ENCODE measurements at regions not wholly inside any gene's neighbourhood (a gene's known extent, or its start where the extent isn't known, plus 50 kb on each side); places are given as distances from the start of the nearest gene placed in this dataset.

- DNase-seq (ENCODE audit: low read depth in 2 of 2) = no peak
Observed at GRCh38 chr14:98606041-98606640, 665.9 kb downstream of the BCL11B start.

GRCh38 chr14:98606816-98607215, 665.2 kb downstream of the BCL11B start:
- DNase-seq (ENCODE audit: low read depth in 2 of 2) = no peak

- no peak for DNase-seq (ENCODE audit: low read depth in 2 of 2)
Observed at GRCh38 chr14:98607341-98607910, 664.6 kb downstream of the BCL11B start.

GRCh38 chr14:98608071-98609060, 663.6 kb downstream of the BCL11B start:
- no peak for DNase-seq (ENCODE audit: low read depth in 2 of 2)

GRCh38 chr14:98612434-98613200, 659.4 kb downstream of the BCL11B start:
- DNase-seq (ENCODE audit: low read depth in 2 of 2) = no peak

DNA sequence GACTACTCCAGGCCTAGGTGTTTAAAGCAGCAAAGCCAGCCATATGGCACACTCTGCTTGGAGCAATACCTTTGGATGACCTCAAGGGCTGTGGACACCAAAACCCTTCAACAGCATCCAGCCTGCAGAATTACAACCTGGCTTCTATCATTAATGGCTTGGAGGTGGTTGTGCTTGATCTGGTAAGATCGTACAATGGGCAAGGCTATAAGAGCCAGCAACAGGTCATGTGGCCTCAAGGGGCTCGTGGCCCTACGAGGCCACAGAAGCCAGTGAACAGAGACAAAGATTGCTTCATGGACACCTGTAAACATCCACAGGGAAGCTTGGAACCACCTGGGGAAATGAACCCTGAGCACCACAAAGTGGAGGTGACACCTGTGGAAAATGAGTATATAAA, 657.3 kb downstream of the BCL11B start:
- DNase-seq (ENCODE audit: low read depth in 2 of 2) = no peak

DNA sequence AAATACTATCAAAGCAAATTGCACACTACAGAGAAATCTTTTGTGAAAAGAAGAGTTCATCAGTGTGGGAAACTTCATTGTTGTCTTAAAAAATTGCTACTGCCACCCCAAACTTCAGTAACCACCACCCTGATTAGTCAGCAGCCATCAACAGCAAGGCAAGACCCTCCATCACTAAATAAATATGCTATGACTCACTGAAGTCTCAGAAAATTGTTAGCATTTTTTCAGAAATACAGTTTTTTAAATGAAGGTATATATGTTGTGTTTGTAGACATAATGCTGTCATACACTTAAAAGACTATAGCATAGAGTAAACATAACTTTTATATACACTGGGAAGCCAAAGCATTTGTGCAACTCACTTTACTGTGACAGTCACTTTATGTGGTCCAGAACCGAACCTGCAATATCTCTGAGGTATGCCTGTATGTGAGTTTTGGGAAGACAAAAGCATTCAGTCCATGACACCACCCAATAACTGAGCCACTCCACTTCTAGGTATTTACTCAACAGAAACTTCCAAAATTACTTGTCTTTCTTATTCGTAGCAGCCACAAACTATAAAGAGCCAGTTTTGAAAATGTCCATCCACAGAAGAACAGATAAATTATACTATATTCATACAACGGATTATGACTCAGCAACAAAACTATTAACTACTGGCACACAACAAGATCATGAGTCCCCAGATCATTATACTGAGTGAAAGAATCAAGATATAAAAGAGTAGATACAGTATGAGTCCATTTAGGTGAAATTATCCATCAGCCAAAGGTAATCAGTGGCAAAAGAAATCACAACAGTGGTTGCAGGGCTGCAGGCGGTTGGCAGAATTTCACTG, 649.6 kb downstream of the BCL11B start:
- DNase-seq (ENCODE audit: low read depth in 2 of 2) = no peak

- DNase-seq (ENCODE audit: low read depth in 2 of 2) = no peak
Observed at GRCh38 chr14:98623788-98624415, 648.1 kb downstream of the BCL11B start.

- DNase-seq (ENCODE audit: low read depth in 2 of 2) = no peak
Observed at GRCh38 chr14:98633380-98633779, 638.6 kb downstream of the BCL11B start.

DNA sequence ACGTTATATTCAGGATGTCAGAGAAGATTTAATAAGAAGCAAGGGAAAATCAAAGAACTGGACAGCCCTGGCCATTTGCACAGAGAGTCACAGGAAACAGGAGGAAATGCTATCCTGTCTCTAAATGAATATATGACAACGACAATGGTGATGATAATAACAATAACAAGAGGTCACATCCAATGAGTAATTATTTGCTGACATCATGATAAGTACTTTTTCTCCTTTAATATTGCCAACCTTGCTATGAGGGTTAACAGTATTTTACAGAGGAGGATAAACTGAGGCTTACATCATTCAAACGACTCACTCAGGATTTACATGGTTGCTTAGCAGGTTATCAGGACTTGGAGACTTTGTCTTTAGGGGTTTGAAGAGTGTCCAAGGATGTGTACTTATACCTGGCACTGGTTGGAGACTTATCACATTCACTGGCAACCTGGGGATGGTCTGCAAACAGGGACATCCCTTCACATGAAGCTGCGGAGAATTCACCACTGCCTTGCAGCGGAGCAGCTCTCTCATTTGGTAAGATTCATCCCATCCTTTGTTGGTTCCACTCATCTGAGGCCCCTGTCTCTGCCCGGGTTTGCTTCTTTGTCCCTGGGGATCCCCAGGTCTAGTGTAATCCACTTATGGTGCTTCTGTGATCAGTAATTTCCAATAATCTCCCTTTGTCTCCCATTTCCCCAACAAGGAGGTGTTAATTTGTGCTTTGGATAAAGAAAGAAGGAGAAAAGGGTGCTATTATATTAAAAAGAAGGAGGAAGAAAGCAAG, 637.8 kb downstream of the BCL11B start:
- DNase-seq (ENCODE audit: low read depth in 2 of 2) = no peak

DNA sequence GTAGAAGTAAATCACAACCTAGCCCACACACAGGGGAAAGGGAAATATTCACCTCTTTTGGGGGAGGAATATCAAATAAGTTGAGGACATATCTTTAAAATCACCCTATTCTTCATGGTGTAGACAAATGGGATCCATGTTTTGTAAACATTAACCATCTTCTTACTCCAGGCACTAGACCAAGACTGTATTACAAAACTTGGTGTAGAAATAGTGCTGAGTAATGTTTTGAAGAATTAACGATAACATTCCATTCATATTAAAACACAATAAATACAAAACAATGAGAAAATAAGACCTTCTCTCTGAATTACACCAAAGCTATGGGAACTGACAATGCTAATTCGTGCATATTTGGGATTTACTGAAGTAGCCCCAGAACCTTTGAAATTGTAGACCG, 633.6 kb downstream of the BCL11B start:
- no peak for DNase-seq (ENCODE audit: low read depth in 2 of 2)

DNA sequence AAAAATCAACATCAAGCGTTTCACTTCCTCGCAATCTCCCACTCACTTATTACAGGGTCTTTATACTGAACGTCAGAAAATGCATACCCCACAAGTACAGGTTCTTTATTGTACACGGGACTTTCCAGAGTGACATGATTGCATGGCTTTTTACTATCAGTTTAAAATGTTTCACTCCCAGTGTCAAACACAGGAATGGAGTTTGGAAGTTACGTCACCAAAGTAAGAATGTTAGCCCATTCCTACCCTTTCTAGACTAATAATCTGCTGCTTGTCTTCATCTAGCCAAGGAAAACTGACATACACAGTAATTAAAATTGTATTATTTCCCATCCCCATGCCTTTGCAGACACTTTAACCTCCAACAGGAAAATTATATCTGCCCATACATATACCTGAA, 624.2 kb downstream of the BCL11B start:
- no peak for DNase-seq (ENCODE audit: low read depth in 2 of 2)

GRCh38 chr14:98651037-98651436, 621.0 kb downstream of the BCL11B start:
- no peak for DNase-seq (ENCODE audit: low read depth in 2 of 2)

- DNase-seq (ENCODE audit: low read depth in 2 of 2) = no peak
Observed at GRCh38 chr14:98665007-98665406, 607.0 kb downstream of the BCL11B start.

GRCh38 chr14:98666545-98666944, 605.5 kb downstream of the BCL11B start:
- DNase-seq (ENCODE audit: low read depth in 2 of 2) = no peak

DNA sequence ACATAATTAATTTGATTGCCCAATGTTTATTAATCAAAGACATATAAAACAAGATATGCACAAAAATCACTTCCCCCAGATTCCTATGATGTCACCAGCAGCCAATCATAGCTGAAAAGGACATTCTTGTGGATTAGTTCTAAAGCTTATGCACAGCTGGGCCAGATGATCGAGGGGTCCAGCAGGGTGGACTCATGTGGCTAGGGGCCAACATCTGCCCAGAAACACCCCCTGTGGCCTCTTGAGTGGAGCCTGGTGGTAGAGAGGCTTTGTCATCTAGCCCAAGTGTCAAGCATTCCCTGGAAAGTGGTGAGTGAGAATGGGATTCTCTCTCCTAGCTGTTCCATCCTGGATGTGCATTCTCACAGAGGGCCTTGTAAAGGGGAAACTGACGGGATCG, 590.0 kb downstream of the BCL11B start:
- DNase-seq (ENCODE audit: low read depth in 2 of 2) = no peak

GRCh38 chr14:98682726-98683125, 589.3 kb downstream of the BCL11B start:
- no peak for DNase-seq (ENCODE audit: low read depth in 2 of 2)

GRCh38 chr14:98684468-98684867, 587.5 kb downstream of the BCL11B start:
- DNase-seq (ENCODE audit: low read depth in 2 of 2) = no peak

- no peak for DNase-seq (ENCODE audit: low read depth in 2 of 2)
Observed at GRCh38 chr14:98685725-98686124, 586.3 kb downstream of the BCL11B start.

- DNase-seq (ENCODE audit: low read depth in 2 of 2) = no peak
Observed at GRCh38 chr14:98688446-98688845, 583.6 kb downstream of the BCL11B start.

All from activated CD4-positive, alpha-beta T cell treated with anti-CD3 and anti-CD28 coated beads for 24 hours (primary cell).